Cardiac fibroblast (primary cell): ENCODE measurements at regions not wholly inside any gene's neighbourhood (a gene's known extent, or its start where the extent isn't known, plus 50 kb on each side); places are given as distances from the start of the nearest gene placed in this dataset.

Source experiments
- DNase-seq, 2 donors: peaks; one replicate each; pipeline versions ENCODE4 v3.0.0 to v3.0.0-alpha.2; 2010; ENCODE audit warnings: low read depth in 2 of 2
- H3K4me3 ChIP-seq, 2 donors: replicated peaks in 1 of 2; 1 replicate in 1 of 2; 2 replicates in 1 of 2; pipeline ENCODE4 v1.5.1; 2011; ENCODE audit warnings: low read depth in 2 of 2, low read length in 2 of 2, mild to moderate bottlenecking in 2 of 2, moderate library complexity in 1 of 2
- CTCF ChIP-seq: IDR thresholded peaks from one replicate; pipeline ENCODE4 v1.5.1; 2011; ENCODE audit warnings: low read depth, mild to moderate bottlenecking, low read length, inconsistent platforms

DNA sequence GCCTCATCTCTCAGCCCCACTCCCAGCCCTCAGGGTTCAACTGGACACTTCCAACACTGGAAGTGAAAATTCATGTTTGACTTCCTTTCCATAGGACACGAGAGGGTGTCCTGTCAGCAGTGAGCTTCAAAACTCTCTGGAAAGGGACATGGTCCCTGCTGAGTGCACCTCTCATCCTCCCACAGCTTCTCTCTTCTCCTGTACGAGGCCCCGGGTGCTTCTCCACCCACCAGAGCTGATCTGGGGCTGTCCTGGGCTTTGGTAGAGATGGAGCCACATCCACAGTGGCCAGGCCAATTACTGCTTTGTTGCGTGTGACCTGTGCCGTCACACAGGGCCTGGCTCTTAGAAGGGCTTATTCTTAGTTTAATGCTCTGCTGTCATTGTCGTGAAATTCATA, 182.3 kb downstream of the RRAGC start:
- TF ChIP-seq CTCF: no peak
- H3K4me3 ChIP-seq: no peak overlapping the region
- no peak for DNase-seq

DNA sequence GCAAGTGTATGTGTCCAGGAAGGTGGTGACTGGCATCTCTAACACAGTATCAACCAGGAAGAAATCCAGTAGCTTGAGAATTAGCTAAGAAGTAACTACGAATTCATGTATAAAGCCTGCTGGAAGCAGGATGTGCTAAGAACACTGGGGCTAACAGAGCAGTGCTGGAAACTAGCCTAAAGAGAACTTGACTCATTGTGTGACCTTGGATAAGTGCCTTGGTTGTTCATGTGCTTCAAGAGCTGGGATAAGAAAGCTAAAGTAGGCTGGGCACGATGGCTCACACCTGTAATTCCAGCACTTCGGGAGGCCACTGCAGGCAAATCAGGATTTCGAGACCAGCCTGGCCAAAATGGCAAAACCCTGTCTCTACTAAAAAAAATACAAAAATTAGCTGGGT, 186.9 kb downstream of the RRAGC start:
- H3K4me3 ChIP-seq: no peak overlapping the region
- DNase-seq: no peak
- no peak for TF ChIP-seq CTCF

DNA sequence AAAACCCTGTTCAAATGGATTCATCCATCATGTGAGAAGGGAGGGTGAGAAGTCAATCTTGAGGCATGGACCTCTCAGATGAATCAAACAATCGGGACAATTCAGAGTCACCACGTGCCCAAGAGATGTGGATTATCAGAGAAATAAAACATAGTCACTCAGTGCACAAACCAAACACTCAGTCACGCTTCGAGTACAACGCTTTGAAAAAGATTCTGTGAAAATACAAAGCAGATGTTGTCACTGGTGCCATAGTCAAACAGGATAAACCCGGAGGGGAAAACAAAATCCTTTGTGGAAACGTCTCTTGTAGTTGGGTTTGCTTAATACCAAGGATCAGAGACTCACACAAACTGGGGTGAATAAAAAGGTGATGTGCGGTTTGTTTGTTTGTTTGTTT, 188.4 kb downstream of the RRAGC start:
- no peak for DNase-seq
- no peak for TF ChIP-seq CTCF
- no peak overlapping the region for H3K4me3 ChIP-seq

- H3K4me3 ChIP-seq: no peak overlapping the region
- no peak for TF ChIP-seq CTCF
- no peak for DNase-seq
Measured at GRCh38 chr1:38670544-38671122, 188.9 kb downstream of the RRAGC start.

DNA sequence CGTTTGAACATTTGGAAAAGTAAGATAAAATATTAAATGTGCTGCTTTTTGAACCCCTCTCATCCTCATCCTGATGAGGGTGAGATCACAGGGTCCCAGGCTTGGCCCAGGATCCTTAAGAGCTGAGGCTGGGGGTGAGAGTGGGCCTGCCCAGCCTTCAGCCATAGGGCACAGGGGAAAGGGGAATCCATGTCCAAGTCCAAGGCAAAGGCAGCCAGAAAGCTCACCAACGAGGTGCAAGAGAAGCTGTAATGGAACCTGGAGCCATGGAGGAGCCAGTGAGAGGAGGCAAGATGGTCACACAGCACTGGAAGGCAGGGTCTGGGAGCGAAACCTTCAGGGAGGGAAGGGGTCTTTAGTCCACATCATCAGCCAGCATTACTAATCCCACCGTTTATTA, 191.9 kb downstream of the RRAGC start:
- DNase-seq: no peak
- TF ChIP-seq CTCF: no peak
- no peak overlapping the region for H3K4me3 ChIP-seq

DNA sequence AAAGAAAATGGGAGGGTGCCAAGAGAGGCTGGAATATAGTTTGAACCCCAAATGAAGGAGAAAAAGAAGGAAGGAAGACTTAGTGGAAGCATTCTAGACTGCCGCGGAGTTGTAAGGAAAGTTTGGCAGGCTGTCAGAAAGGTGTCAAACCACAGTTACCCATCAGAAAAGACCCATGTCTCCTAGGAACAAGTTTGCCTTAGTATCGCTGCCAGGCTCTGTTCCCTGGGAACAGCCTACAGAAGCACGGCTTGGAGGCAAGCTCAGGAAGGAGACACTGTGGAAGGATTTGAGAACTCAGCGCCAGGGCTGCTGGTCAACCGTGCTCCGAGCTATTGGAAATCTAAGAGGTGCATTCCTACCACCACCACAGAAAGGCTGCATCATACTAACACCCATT, 197.4 kb downstream of the RRAGC start:
- no peak overlapping the region for H3K4me3 ChIP-seq
- no peak for DNase-seq
- no peak for TF ChIP-seq CTCF

- DNase-seq: no peak
- TF ChIP-seq CTCF: no peak
- no peak overlapping the region for H3K4me3 ChIP-seq
Measured at GRCh38 chr1:38658883-38659282, 200.7 kb downstream of the RRAGC start.
